Retina (tissue), 1 donor: ENCODE measurements at regions not wholly inside any gene's neighbourhood (a gene's known extent, or its start where the extent isn't known, plus 50 kb on each side); places are given as distances from the start of the nearest gene placed in this dataset.

Experiments
- DNase-seq: peaks from one replicate; pipeline ENCODE4 v3.0.0-alpha.2; 2016

DNA sequence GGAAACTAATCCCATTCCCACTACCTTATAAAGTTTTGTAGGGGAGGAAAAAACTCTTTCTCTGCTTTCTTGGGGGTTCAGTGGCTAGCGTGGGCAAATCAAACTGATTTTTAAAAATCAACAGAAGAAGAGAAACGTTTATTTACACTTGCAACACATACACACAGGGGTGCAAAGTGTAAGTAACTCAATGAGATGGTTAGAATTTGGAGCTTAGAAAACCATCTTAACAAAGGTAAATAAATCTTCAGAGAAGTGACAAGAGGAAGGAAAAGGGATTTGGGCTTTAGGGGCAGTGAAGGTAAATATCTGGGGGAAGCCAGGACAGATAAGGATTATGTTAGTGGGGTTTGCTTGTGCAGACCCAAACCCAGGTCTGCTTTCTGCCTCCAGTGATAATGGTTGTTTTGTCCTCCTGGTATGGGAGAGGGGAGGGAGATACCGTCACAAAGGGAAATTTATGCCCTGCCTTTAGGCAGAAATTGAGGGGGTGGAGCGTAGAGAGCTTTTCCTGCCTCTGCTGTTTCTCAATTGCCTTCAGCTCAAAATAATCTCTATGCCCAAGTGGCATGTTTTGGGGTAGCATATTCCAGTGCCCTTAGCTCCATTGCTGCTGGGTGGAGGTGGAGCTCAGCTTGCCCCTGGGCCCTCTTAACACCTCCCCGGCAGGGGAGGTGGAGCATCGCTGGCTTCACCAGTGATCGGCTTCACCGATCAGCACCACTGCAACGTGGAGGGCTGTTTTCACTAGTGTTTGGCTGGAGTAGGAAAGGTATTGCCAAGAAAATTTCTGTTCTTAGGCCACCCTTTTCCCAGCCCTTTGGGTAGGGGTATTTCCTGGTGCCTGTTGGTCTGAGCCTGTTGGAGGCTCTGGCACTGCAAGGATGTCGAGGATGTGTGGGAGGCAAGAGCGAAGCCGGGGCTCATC is 92.2 kb downstream of the TEX51 start:
- no peak for DNase-seq

DNA sequence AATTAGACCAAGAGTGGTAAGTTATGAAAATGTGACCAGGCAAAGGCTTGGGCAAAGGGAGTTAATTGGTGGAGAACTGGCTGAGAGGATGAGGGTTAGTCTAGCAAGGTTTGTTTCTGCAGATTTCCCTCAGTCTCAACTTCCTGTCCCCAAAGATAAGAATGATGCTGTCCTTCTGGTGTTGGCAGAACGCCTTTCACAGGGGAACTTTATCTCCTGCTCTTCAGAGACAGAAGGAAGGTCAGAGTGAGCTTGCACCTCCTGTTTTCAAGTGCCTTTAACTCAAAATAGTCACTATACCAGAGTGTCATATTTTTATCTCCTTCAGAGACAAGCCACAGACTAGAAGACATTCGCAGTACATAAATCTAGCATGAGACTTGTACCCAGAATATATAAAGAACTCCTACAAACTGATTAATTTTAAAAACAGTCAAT is 95.7 kb downstream of the TEX51 start:
- no peak for DNase-seq

- no peak for DNase-seq
Measured at GRCh38 chr2:126995621-126996377, 97.1 kb downstream of the TEX51 start.

GRCh38 chr2:126996378-126996699 is 97.6 kb downstream of the TEX51 start:
- no peak for DNase-seq
